Rectal smooth muscle tissue (tissue), 1 donor: ENCODE measurements at regions not wholly inside any gene's neighbourhood (a gene's known extent, or its start where the extent isn't known, plus 50 kb on each side); places are given as distances from the start of the nearest gene placed in this dataset.
"Not testable (repeated sequence)": the region's sequence is repeated elsewhere in the genome, so short reads cannot be mapped to it uniquely, and the experiment has no call there.

Experiments
- H3K27ac ChIP-seq: one replicate; pipeline ENCODE4 v1.7.0; 2013; ENCODE audit warnings: low read depth, low read length, inconsistent platforms
- H3K27me3 ChIP-seq: one replicate; pipeline ENCODE4 v1.7.0; 2013; ENCODE audit warnings: low read length; ENCODE audit not compliant: control insufficient read depth, insufficient read depth
- H3K36me3 ChIP-seq: one replicate; pipeline ENCODE4 v1.7.0; 2013; ENCODE audit warnings: low read length; ENCODE audit not compliant: control insufficient read depth, insufficient read depth
- H3K4me1 ChIP-seq: one replicate; pipeline ENCODE4 v1.7.0; 2013; ENCODE audit warnings: low read length; ENCODE audit not compliant: control insufficient read depth, insufficient read depth
- H3K4me3 ChIP-seq: one replicate; pipeline ENCODE4 v1.7.0; 2013; ENCODE audit warnings: low read length
- H3K9ac ChIP-seq: one replicate; pipeline ENCODE4 v1.7.0; 2013; ENCODE audit warnings: low read length

- H3K36me3 ChIP-seq: no peaks in the 10 kb centered on the region
- H3K27me3 ChIP-seq: no peaks in the 10 kb centered on the region
Measured at GRCh38 chr2:177000061-177000714, 212.4 kb upstream of the HNRNPA3 start.

GRCh38 chr2:177000715-177001072, 211.9 kb upstream of the HNRNPA3 start:
- H3K27ac ChIP-seq: no peak overlapping the region
- no peak overlapping the region for H3K4me3 ChIP-seq
- H3K9ac ChIP-seq: no peak overlapping the region
- H3K36me3 ChIP-seq: no peaks in the 10 kb centered on the region
- H3K4me1 ChIP-seq: no peaks in the 10 kb centered on the region
- H3K27me3 ChIP-seq: no peaks in the 10 kb centered on the region

More at GRCh38 chr2:177000061-177000714, 212.4 kb upstream of the HNRNPA3 start:
- Histone ChIP-seq H3K9ac (no peak overlapping the region), H3K27ac (no peak overlapping the region), H3K4me3 (no peak overlapping the region), H3K4me1 (no peaks in the 10 kb centered on the region)

GRCh38 chr2:177001334-177001733, 211.3 kb upstream of the HNRNPA3 start:
- no peak overlapping the region for H3K27ac ChIP-seq
- no peaks in the 10 kb centered on the region for H3K36me3 ChIP-seq
- H3K9ac ChIP-seq: no peak overlapping the region
- H3K27me3 ChIP-seq: no peaks in the 10 kb centered on the region
- no peaks in the 10 kb centered on the region for H3K4me1 ChIP-seq
- H3K4me3 ChIP-seq: no peak overlapping the region

GRCh38 chr2:177002983-177003382, 209.6 kb upstream of the HNRNPA3 start:
- Histone ChIP-seq H3K27ac (no peak overlapping the region), H3K4me3 (no peak overlapping the region), H3K27me3 (no peaks in the 10 kb centered on the region), H3K36me3 (no peaks in the 10 kb centered on the region), H3K4me1 (no peaks in the 10 kb centered on the region), H3K9ac (no peak overlapping the region)

- not testable (repeated sequence) for H3K27ac ChIP-seq, H3K36me3 ChIP-seq, H3K9ac ChIP-seq, H3K27me3 ChIP-seq, H3K4me3 ChIP-seq, H3K4me1 ChIP-seq
Measured at GRCh38 chr2:177007726-177008125, 204.9 kb upstream of the HNRNPA3 start.

GRCh38 chr2:177008662-177009061, 203.9 kb upstream of the HNRNPA3 start:
- not testable (repeated sequence) for H3K4me3 ChIP-seq, H3K4me1 ChIP-seq, H3K27ac ChIP-seq, H3K27me3 ChIP-seq, H3K9ac ChIP-seq, H3K36me3 ChIP-seq

- Histone ChIP-seq H3K27ac (no peak overlapping the region), H3K27me3 (no peaks in the 10 kb centered on the region), H3K9ac (no peak overlapping the region), H3K4me3 (no peak overlapping the region), H3K4me1 (no peaks in the 10 kb centered on the region), H3K36me3 (no peaks in the 10 kb centered on the region)
Measured at GRCh38 chr2:177010146-177010545, 202.4 kb upstream of the HNRNPA3 start.

- no peaks in the 10 kb centered on the region for H3K27me3 ChIP-seq
- no peaks in the 10 kb centered on the region for H3K36me3 ChIP-seq
- no peak overlapping the region for H3K9ac ChIP-seq
Measured at GRCh38 chr2:177010861-177011260, 201.7 kb upstream of the HNRNPA3 start.

GRCh38 chr2:177014946-177015345, 197.6 kb upstream of the HNRNPA3 start:
- no peaks in the 10 kb centered on the region for H3K27me3 ChIP-seq
- no peak overlapping the region for H3K4me3 ChIP-seq
- no peaks in the 10 kb centered on the region for H3K4me1 ChIP-seq
- H3K36me3 ChIP-seq: no peaks in the 10 kb centered on the region
- no peak overlapping the region for H3K9ac ChIP-seq
- no peak overlapping the region for H3K27ac ChIP-seq

More at GRCh38 chr2:177010861-177011260, 201.7 kb upstream of the HNRNPA3 start:
- no peak overlapping the region for H3K4me3 ChIP-seq
- H3K27ac ChIP-seq: no peak overlapping the region
- no peaks in the 10 kb centered on the region for H3K4me1 ChIP-seq

GRCh38 chr2:177015356-177015923, 197.2 kb upstream of the HNRNPA3 start:
- Histone ChIP-seq H3K27me3 (no peaks in the 10 kb centered on the region), H3K4me1 (no peaks in the 10 kb centered on the region), H3K9ac (no peak overlapping the region), H3K27ac (no peak overlapping the region), H3K36me3 (no peaks in the 10 kb centered on the region), H3K4me3 (no peak overlapping the region)

- Histone ChIP-seq H3K4me3 (no peak overlapping the region), H3K4me1 (no peaks in the 10 kb centered on the region)
Measured at GRCh38 chr2:177020524-177021119, 192.0 kb upstream of the HNRNPA3 start.

GRCh38 chr2:177021706-177022343, 190.8 kb upstream of the HNRNPA3 start:
- Histone ChIP-seq H3K27me3 (no peaks in the 10 kb centered on the region), H3K36me3 (no peaks in the 10 kb centered on the region), H3K27ac (no peak overlapping the region)

More at GRCh38 chr2:177020524-177021119, 192.0 kb upstream of the HNRNPA3 start:
- Histone ChIP-seq H3K36me3 (no peaks in the 10 kb centered on the region), H3K27me3 (no peaks in the 10 kb centered on the region), H3K9ac (no peak overlapping the region), H3K27ac (no peak overlapping the region)

More at GRCh38 chr2:177021706-177022343, 190.8 kb upstream of the HNRNPA3 start:
- Histone ChIP-seq H3K4me1 (peaks cover 3% of the 10 kb centered on the region), H3K9ac (no peak overlapping the region), H3K4me3 (no peak overlapping the region)
